IPS-20b (cell line): ENCODE measurements at regions not wholly inside any gene's neighbourhood (a gene's known extent, or its start where the extent isn't known, plus 50 kb on each side); places are given as distances from the start of the nearest gene placed in this dataset.

Source experiments
- H3K27ac ChIP-seq: one replicate; pipeline ENCODE4 v1.5.1; 2013; ENCODE audit warnings: low read length
- H3K27me3 ChIP-seq: 2 replicates; pipeline ENCODE4 v1.6.1; 2013; ENCODE audit warnings: mild to moderate bottlenecking, low read length, inconsistent platforms; ENCODE audit not compliant: insufficient read depth
- H3K36me3 ChIP-seq: 2 replicates; pipeline ENCODE4 v1.6.1; 2013; ENCODE audit warnings: low read depth, mild to moderate bottlenecking, inconsistent platforms, low read length, moderate library complexity; ENCODE audit not compliant: insufficient read depth
- H3K4me1 ChIP-seq: 2 replicates; pipeline ENCODE4 v1.6.1; 2013; ENCODE audit warnings: mild to moderate bottlenecking, control low read depth, inconsistent platforms, low read length, moderate library complexity; ENCODE audit not compliant: insufficient read depth
- H3K4me3 ChIP-seq: 2 replicates; pipeline ENCODE4 v1.5.1; 2013; ENCODE audit warnings: mild to moderate bottlenecking, low read length, inconsistent platforms
- H3K9ac ChIP-seq: 2 replicates; pipeline ENCODE4 v1.6.1; 2013; ENCODE audit warnings: low read depth, mild to moderate bottlenecking, inconsistent platforms, low read length, moderate library complexity
- H3K9me3 ChIP-seq: 2 replicates; pipeline ENCODE4 v1.6.1; 2013; ENCODE audit warnings: mild to moderate bottlenecking, low read depth, low read length, inconsistent platforms; ENCODE audit not compliant: insufficient read depth

DNA sequence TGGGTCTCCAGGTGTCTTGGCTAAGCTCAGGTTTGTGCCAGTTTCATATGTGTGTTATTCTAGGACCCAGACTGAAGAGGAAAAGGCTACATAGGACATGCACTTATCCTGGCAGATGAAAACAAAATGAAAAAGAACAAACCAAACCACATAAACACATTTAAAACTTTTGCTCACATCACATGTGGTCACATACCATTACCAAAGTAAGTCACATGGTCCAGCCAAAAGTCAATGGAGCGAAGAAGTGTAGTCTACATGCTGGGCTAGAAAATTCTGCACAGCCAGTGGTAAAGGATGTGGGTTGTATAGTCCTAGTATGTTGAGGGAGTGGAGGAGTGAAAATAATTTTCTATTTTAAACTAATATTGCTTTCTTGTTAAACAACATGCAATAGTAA lies 437.5 kb downstream of the BTBD3 start:
- no peak overlapping the region for H3K27ac ChIP-seq
- no peak overlapping the region for H3K4me3 ChIP-seq
- no peak overlapping the region for H3K9ac ChIP-seq
- H3K4me1 ChIP-seq: no peaks in the 10 kb centered on the region
- H3K36me3 ChIP-seq: no peaks in the 10 kb centered on the region
- H3K9me3 ChIP-seq: no peaks in the 10 kb centered on the region
- H3K27me3 ChIP-seq: no peaks in the 10 kb centered on the region

DNA sequence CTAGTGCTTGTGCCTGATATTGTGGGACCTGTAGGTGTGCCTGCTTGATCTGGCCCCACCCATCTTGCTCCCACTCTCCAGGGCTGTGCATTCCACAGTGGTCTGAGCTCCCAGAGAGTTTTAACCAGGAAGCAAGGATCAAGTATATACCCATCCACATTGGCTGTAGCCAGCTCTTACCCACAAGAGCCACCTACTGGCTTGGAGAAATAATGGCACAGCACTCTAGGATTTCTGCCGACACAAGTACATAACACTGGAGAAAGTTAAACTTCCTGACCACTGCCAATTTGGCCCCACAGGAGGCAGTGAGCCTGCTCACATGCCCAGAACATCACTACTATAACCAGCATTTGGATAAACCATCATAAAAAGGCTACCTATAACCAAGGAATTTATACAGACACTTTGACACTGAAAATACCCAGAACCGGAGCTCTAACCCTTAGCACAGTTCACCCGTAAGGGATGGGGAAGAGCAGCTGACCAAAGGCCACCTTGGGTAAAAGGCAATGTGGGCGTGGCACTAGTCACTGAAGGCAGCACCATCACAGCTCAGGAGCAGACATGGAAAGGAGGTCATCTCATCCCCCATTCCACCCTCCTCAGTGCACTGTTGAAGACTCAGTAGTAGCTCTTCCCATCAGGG lies 440.4 kb downstream of the BTBD3 start:
- Histone ChIP-seq H3K9ac (no peak overlapping the region), H3K27me3 (no peaks in the 10 kb centered on the region), H3K4me1 (no peaks in the 10 kb centered on the region), H3K36me3 (no peaks in the 10 kb centered on the region), H3K4me3 (no peak overlapping the region), H3K9me3 (no peaks in the 10 kb centered on the region), H3K27ac (no peak overlapping the region)

DNA sequence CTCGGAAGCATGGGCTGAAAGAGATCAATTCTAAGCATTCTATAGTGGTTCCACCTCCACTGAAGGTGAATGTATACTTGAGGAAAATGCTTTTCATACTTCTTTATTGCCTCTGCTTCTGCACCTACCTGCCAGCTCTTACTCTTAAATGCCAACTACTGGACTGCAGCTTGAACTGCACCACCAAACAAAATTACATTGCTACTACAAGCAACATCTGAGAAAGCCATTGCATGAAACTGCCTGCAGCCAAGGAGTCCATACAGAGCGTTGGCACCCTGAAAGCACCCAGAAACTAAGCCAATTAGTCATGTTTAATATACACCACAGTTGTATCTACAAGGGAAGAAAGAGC lies 440.9 kb downstream of the BTBD3 start:
- Histone ChIP-seq H3K9me3 (no peaks in the 10 kb centered on the region), H3K4me3 (no peak overlapping the region), H3K4me1 (no peaks in the 10 kb centered on the region), H3K9ac (no peak overlapping the region), H3K27me3 (no peaks in the 10 kb centered on the region), H3K36me3 (no peaks in the 10 kb centered on the region), H3K27ac (no peak overlapping the region)

DNA sequence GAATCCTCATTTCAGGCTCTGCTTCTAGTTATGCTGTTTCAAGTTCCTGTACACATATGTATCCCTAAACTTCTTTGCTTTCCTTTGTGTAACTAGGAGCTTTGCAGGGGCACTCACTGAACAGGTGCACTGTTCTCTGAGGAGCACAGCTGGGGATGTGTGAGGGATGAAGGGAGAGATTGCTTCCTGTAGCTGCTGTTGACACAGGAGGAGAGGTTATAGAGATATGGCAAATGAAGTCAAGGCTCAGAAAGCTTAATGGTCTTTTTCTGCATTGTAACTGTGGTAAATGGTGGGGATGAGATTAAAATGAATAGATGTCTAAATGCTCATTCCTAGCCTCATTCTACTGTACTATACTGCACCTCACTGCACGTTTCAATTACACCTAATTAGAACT lies 454.3 kb downstream of the BTBD3 start:
- Histone ChIP-seq H3K9ac (no peak overlapping the region), H3K4me1 (no peaks in the 10 kb centered on the region), H3K36me3 (no peaks in the 10 kb centered on the region), H3K27ac (no peak overlapping the region), H3K9me3 (no peaks in the 10 kb centered on the region), H3K4me3 (no peak overlapping the region), H3K27me3 (no peaks in the 10 kb centered on the region)

DNA sequence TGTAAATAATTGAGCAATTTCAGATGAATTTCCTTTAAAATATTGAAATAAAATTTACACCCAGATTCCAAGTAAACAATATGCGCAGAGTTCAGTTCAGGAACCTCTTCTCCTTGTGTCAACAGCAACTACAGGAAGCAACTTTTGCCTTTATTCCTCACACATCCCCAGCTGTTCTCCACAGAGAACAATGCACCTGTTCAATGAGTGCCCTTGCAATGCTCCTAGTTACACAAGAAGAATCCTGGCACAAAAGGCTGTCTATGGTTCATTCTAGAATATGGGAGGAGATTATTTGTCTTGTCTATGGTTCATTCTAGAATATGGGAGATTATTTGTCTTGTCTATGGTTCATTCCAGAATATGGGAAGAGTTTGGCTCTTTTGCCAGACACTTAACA lies 454.9 kb downstream of the BTBD3 start:
- Histone ChIP-seq H3K27ac (no peak overlapping the region), H3K4me1 (no peaks in the 10 kb centered on the region), H3K27me3 (no peaks in the 10 kb centered on the region), H3K9ac (no peak overlapping the region), H3K36me3 (no peaks in the 10 kb centered on the region), H3K4me3 (no peak overlapping the region), H3K9me3 (no peaks in the 10 kb centered on the region)

DNA sequence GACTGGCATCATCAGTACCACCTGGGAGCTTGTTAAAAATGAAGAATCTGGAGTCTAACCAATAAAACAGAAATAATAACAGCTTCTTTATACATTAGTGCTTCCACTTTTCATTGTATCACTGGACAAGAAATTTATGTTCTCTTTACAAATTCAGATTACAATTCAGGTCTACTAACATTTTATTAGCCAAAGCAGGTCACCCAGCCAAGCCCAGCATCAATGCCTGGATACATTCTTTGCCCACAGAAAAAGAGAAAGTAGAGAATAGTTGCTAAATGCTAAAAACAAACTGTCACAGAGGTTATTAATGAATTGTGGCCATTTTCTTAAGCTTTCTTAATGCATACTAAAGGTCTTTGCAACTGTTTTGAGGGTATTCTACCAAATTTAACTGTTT lies 458.3 kb downstream of the BTBD3 start:
- Histone ChIP-seq H3K27me3 (no peaks in the 10 kb centered on the region), H3K4me1 (no peaks in the 10 kb centered on the region), H3K36me3 (no peaks in the 10 kb centered on the region), H3K4me3 (no peak overlapping the region), H3K9ac (no peak overlapping the region), H3K9me3 (no peaks in the 10 kb centered on the region), H3K27ac (no peak overlapping the region)

DNA sequence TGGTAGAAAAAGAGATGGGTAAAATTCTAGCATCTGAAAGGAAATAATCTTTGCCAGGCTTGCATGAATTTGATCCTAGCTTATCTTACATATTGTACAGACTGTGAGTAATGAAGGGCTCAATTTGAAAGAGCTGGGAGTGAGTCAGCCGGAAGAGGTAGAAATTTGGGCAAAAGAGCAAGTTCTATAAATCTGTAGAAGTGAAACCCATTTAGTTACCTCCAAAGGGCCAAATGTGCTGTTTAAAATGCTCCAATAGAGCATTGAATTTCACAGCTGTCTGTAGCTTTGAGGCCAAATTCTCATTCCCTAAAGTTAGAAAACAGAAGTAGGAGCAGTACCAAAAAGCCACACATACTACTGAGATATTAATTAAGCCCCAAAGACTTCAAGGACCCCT lies 466.1 kb downstream of the BTBD3 start:
- Histone ChIP-seq H3K9ac (no peak overlapping the region), H3K27ac (no peak overlapping the region)

DNA sequence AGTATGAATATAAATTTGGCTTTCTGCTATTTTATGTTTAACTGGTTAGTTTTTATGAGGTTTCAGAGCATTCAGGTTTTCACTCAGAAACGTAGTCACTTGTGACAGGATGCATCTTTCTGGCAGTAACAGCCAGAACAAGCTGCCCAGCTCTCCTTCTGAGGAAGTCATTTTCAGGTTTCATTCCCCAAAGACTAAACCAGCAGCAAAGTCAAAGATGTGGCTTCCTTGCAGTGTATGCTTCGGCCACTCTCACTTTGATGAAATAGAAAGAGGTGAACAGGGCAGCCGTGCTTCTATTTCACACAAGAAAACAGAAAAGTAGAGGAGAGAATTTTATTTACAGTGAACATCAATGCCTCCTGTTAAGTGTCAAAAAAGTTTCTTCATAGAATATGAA lies 469.1 kb downstream of the BTBD3 start:
- Histone ChIP-seq H3K9ac (no peak overlapping the region), H3K9me3 (no peaks in the 10 kb centered on the region), H3K36me3 (no peaks in the 10 kb centered on the region), H3K4me3 (no peak overlapping the region), H3K27me3 (no peaks in the 10 kb centered on the region), H3K27ac (no peak overlapping the region), H3K4me1 (no peaks in the 10 kb centered on the region)

More for the DNA sequence above, 466.1 kb downstream of the BTBD3 start:
- no peaks in the 10 kb centered on the region for H3K9me3 ChIP-seq
- H3K36me3 ChIP-seq: no peaks in the 10 kb centered on the region
- no peaks in the 10 kb centered on the region for H3K4me1 ChIP-seq
- H3K27me3 ChIP-seq: no peaks in the 10 kb centered on the region
- H3K4me3 ChIP-seq: no peak overlapping the region

DNA sequence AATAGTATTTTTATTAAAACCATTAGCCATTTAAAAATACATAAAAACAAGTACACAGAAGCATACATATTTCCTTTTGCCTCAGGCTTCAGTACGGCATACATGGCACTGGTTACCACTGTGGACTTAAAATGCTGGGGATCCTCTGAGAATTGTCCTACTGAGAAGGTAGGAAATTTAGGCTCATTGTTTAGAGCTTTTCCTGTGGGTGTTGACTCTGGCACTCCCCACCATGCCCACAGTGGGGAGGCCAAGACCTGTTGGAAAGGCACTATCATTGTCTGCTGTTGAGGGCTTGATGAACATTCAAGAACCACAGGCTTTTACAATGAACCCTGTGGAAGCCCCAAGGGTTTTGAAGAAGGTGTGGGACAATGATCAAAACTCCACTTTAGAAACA lies 473.4 kb downstream of the BTBD3 start:
- Histone ChIP-seq H3K4me1 (no peaks in the 10 kb centered on the region), H3K27ac (no peak overlapping the region), H3K4me3 (no peak overlapping the region), H3K27me3 (no peaks in the 10 kb centered on the region), H3K9me3 (no peaks in the 10 kb centered on the region), H3K36me3 (no peaks in the 10 kb centered on the region), H3K9ac (no peak overlapping the region)

DNA sequence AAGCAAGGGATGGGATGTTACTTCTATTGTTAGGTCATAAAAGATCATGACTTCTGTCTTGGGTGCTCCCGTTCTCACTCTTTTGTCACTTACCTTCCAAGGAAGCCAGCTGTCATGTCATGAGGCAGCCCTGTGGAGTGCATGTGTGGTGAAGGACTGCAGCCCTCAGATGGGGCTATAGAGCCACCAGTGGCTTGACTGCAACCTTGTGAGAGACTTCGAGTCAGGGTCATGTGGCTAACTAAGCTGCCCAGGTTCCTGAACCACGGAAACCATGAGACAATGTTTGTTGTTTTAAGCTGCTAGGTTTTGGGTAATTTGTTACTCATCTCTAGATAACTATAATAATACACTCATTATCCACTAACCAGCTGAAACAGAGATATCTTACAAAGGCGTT lies 477.1 kb downstream of the BTBD3 start:
- H3K9me3 ChIP-seq: no peaks in the 10 kb centered on the region
- H3K27me3 ChIP-seq: no peaks in the 10 kb centered on the region
- no peak overlapping the region for H3K4me3 ChIP-seq
- H3K27ac ChIP-seq: no peak overlapping the region
- H3K4me1 ChIP-seq: no peaks in the 10 kb centered on the region
- no peaks in the 10 kb centered on the region for H3K36me3 ChIP-seq
- no peak overlapping the region for H3K9ac ChIP-seq

DNA sequence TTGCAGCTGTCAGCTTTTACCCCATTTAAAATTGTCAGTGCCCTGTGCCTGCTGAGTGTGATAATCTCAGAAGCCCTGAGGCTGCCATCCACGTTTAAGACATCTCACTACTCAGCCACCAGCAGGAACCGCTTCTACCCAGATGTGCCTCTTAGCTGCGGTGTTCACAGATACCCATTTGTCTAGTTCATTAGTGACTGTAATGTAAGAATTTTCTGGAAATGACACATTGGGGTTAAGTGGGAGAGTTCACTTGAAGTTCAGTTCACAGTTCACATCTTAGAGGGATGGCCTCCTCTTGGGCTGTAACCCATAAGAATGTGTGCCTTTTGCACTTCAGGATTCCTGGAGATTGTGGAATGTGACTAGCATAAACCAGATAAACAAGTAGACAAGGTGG lies 477.7 kb downstream of the BTBD3 start:
- Histone ChIP-seq H3K4me3 (no peak overlapping the region), H3K36me3 (no peaks in the 10 kb centered on the region), H3K27me3 (no peaks in the 10 kb centered on the region), H3K4me1 (no peaks in the 10 kb centered on the region), H3K9ac (no peak overlapping the region), H3K27ac (no peak overlapping the region), H3K9me3 (no peaks in the 10 kb centered on the region)

DNA sequence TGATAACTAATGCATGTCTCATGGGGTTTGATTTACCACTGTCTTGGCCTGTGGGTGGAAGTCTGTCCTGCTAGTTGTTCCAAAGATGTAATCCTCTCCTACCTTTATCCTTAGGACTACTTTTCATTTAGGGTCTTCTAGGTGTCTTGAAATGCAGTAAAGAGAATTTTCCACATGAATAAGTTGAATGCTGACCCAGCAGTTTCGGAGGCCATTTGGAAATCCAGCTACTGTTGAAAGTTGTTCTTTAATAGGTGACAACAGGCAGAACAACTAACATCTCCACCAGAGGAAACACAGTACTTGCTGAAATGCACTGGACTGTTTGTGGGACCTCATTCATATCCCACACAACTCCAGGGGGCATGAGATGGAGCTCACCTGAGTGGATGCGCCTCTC lies 478.1 kb downstream of the BTBD3 start:
- H3K4me1 ChIP-seq: no peaks in the 10 kb centered on the region
- no peak overlapping the region for H3K4me3 ChIP-seq
- no peaks in the 10 kb centered on the region for H3K36me3 ChIP-seq
- no peaks in the 10 kb centered on the region for H3K9me3 ChIP-seq
- no peak overlapping the region for H3K27ac ChIP-seq
- no peaks in the 10 kb centered on the region for H3K27me3 ChIP-seq
- H3K9ac ChIP-seq: no peak overlapping the region
